B cell (primary cell): ENCODE measurements at regions not wholly inside any gene's neighbourhood (a gene's known extent, or its start where the extent isn't known, plus 50 kb on each side); places are given as distances from the start of the nearest gene placed in this dataset.

ENCODE experiments used
- ATAC-seq: fragments of 200-7000 bp; cut with Tn5 transposase; one replicate; pipeline ENCODE4 v1.10.0; 2021; ENCODE audit warnings: low read depth, mild to moderate bottlenecking, moderate number of reproducible peaks, moderate library complexity
- CTCF ChIA-PET: fragments of 350-600 bp; sonication (Branson Sonifier 250); formaldehyde crosslinking; loops from one replicate; lab custom pipeline; 2021; ENCODE audit warnings: antibody characterized with exemption, inconsistent platforms; lab: Charles Lee
- POLR2A ChIA-PET: fragments of 350-600 bp; sonication (Branson Sonifier 250); formaldehyde crosslinking; loops from one replicate; lab custom pipeline; 2021; ENCODE audit warnings: antibody characterized with exemption; lab: Charles Lee
- DNase-seq: peaks from one replicate; pipeline ENCODE4 v3.0.0; 2013
- H2AFZ ChIP-seq: 2 replicates; pipeline ENCODE4 v1.6.1; 2012; ENCODE audit warnings: mild to moderate bottlenecking, low read depth, low read length; ENCODE audit not compliant: insufficient read depth, poor library complexity, severe bottlenecking
- H3K27ac ChIP-seq, 2 donors: 1 replicate in 1 of 2; 2 replicates in 1 of 2; pipeline ENCODE4 v1.5.1; 2012 to 2013; ENCODE audit warnings: low read length in 2 of 2, mild to moderate bottlenecking in 2 of 2, moderate library complexity in 1 of 2
- H3K27me3 ChIP-seq, 4 experiments: fragments of 200-600 bp in 1 of 4; sonication (generic) in 1 of 4; replicated peaks in 1 of 4; 1 replicate in 2 of 4; 2 replicates in 2 of 4; pipeline versions ENCODE4 v1.6.1 to v1.7.0; 2013 to 2016; ENCODE audit warnings: low read length in 3 of 4, mild to moderate bottlenecking in 2 of 4, mixed read lengths in 1 of 4, moderate library complexity in 1 of 4; ENCODE audit not compliant: insufficient read depth in 4 of 4, control insufficient read depth in 3 of 4; ENCODE audit errors: control extremely low read depth in 1 of 4
- H3K36me3 ChIP-seq, 2 experiments: replicated peaks in 1 of 2; 1 replicate in 1 of 2; 2 replicates in 1 of 2; pipeline versions ENCODE4 v1.6.1 to v1.7.1; 2013; ENCODE audit warnings: low read length in 1 of 2; ENCODE audit not compliant: insufficient read depth in 2 of 2, control insufficient read depth in 1 of 2; ENCODE audit errors: control extremely low read depth in 1 of 2, extremely low read depth in 1 of 2
- H3K4me1 ChIP-seq, 2 donors: fragments of 200-600 bp in 1 of 2; sonication (generic) in 1 of 2; 1 replicate in 1 of 2; 2 replicates in 1 of 2; pipeline versions ENCODE4 v1.5.1 to v1.6.1; 2013 to 2017; ENCODE audit warnings: low read length in 2 of 2; ENCODE audit not compliant: control insufficient read depth in 2 of 2, insufficient read depth in 2 of 2
- H3K4me2 ChIP-seq: replicated peaks from 2 replicates; pipeline ENCODE3; 2012; ENCODE audit warnings: mild to moderate bottlenecking, low read depth, low read length; ENCODE audit not compliant: poor library complexity, severe bottlenecking
- H3K4me3 ChIP-seq, 5 experiments: fragments of 200-600 bp in 1 of 5; sonication (generic) in 1 of 5; 1 replicate in 3 of 5; 2 replicates in 2 of 5; pipeline versions ENCODE4 v1.5.1 to v1.7.0; 2011 to 2016; ENCODE audit warnings: low read length in 4 of 5, mild to moderate bottlenecking in 4 of 5, low read depth in 2 of 5, control low read depth in 1 of 5, moderate library complexity in 1 of 5; ENCODE audit not compliant: insufficient read depth in 1 of 5; ENCODE audit errors: control extremely low read depth in 1 of 5, extremely low read depth in 1 of 5
- H3K79me2 ChIP-seq: fragments of 200-600 bp; sonication (generic); one replicate; pipeline ENCODE4 v1.6.0; 2016; ENCODE audit warnings: low read length; ENCODE audit not compliant: control insufficient read depth, insufficient read depth
- H3K9ac ChIP-seq: fragments of 200-600 bp; sonication (generic); 2 replicates; pipeline ENCODE4 v1.6.1; 2017; ENCODE audit warnings: mild to moderate bottlenecking, low read length, moderate library complexity
- H3K9me3 ChIP-seq, 3 donors: one replicate each; pipeline versions ENCODE4 v1.6.1 to v1.7.1; 2013; ENCODE audit warnings: low read length in 2 of 3; ENCODE audit not compliant: control insufficient read depth in 2 of 3, insufficient read depth in 1 of 3; ENCODE audit errors: control extremely low read depth in 1 of 3
- H4K20me1 ChIP-seq: 2 replicates; pipeline ENCODE4 v1.6.0; 2012; ENCODE audit warnings: mild to moderate bottlenecking, low read length; ENCODE audit not compliant: insufficient read depth, control insufficient read depth, poor library complexity, severe bottlenecking
- H3K27ac Mint-ChIP-seq: one replicate; pipeline ENCODE4 v1.8.0; 2021; ENCODE audit warnings: mixed read lengths
- H3K27me3 Mint-ChIP-seq: one replicate; pipeline ENCODE4 v1.8.0; 2021; ENCODE audit warnings: mixed read lengths
- H3K4me1 Mint-ChIP-seq: one replicate; pipeline ENCODE4 v1.8.0; 2021; ENCODE audit warnings: mixed read lengths
- H3K4me3 Mint-ChIP-seq: one replicate; pipeline ENCODE4 v1.8.0; 2021; ENCODE audit warnings: mixed read lengths
- H3K9me3 Mint-ChIP-seq: one replicate; pipeline ENCODE4 v1.8.0; 2022; ENCODE audit warnings: mixed read lengths; ENCODE audit not compliant: insufficient read depth
- CTCF ChIP-seq: fragments of 200-600 bp; IDR thresholded peaks from one replicate; pipeline ENCODE4 v1.8.0; 2022; ENCODE audit warnings: antibody characterized with exemption, mild to moderate bottlenecking
- EZH2 ChIP-seq: IDR thresholded peaks from 2 replicates; pipeline ENCODE4 v1.6.1; 2012; ENCODE audit warnings: borderline replicate concordance, low read depth, mild to moderate bottlenecking, moderate library complexity, low read length; ENCODE audit not compliant: insufficient read depth, poor library complexity, severe bottlenecking
- WGBS: methylation state at CpG from one replicate; pipeline ENCODE4 v1.1.5; 2013; ENCODE audit warnings: missing lambda C conversion rate; ENCODE audit not compliant: insufficient coverage; 5-methylcytosine and 5-hydroxymethylcytosine counted together
- intact Hi-C: fragments of 100-400 bp; cut with micrococcal nuclease; formaldehyde crosslinking; loops from one replicate; pipeline ENCODE4 v1.10.0; 2022

GRCh38 chr5:174839196-174839595 lies 114.8 kb downstream of the MSX2 start:
- no peak overlapping the region for H2AFZ ChIP-seq
- ChIA-PET POLR2A (no interaction called here), CTCF (no interaction called here)
- no peaks in the 10 kb centered on the region for H3K79me2 ChIP-seq
- no peak overlapping the region for H3K27ac Mint-ChIP-seq
- ATAC-seq (no peak), DNase-seq (no peak)
- H3K27ac ChIP-seq, result no peak overlapping the region
- no peaks in the 10 kb centered on the region for H3K27me3 ChIP-seq
- H3K27me3 Mint-ChIP-seq, result no peaks in the 10 kb centered on the region
- no peak overlapping the region for H3K9ac ChIP-seq
- WGBS, result no CpG with 5 or more reads among the region's 1 CpG
- TF ChIP-seq EZH2 (no peak), CTCF (no peak)
- no peaks in the 10 kb centered on the region for H4K20me1 ChIP-seq
- intact Hi-C loops, result no loop called here
- H3K9me3 ChIP-seq, result peaks cover 0 to 2% (median 0%) of the 10 kb centered on the region in 3 donors
- H3K4me1 ChIP-seq, result no peaks in the 10 kb centered on the region
- H3K9me3 Mint-ChIP-seq, result no peaks in the 10 kb centered on the region
- no peak overlapping the region for H3K4me2 ChIP-seq
- no peaks in the 10 kb centered on the region for H3K36me3 ChIP-seq
- no peaks in the 10 kb centered on the region for H3K4me1 Mint-ChIP-seq
- H3K4me3 Mint-ChIP-seq, result no peak overlapping the region
- no peak overlapping the region for H3K4me3 ChIP-seq

- H3K4me3 ChIP-seq, result no peak overlapping the region
- ChIA-PET CTCF (no interaction called here), POLR2A (no interaction called here)
- 25% methylated on average over 4 of the region's 8 CpGs for WGBS
- Mint-ChIP-seq H3K4me3 (no peak overlapping the region), H3K4me1 (no peaks in the 10 kb centered on the region), H3K27me3 (no peaks in the 10 kb centered on the region), H3K27ac (no peak overlapping the region), H3K9me3 (no peaks in the 10 kb centered on the region)
- TF ChIP-seq EZH2, result no peak
- no peak for TF ChIP-seq CTCF
- H3K27me3 ChIP-seq, result no peaks in the 10 kb centered on the region
- ATAC-seq (no peak), DNase-seq (no peak)
- H3K9me3 ChIP-seq, result peaks cover 0 to 2% (median 0%) of the 10 kb centered on the region in 3 donors
- H2AFZ ChIP-seq, result no peak overlapping the region
- no peak overlapping the region for H3K27ac ChIP-seq
- H4K20me1 ChIP-seq, result no peaks in the 10 kb centered on the region
- H3K9ac ChIP-seq, result no peak overlapping the region
- H3K79me2 ChIP-seq, result no peaks in the 10 kb centered on the region
- H3K36me3 ChIP-seq, result no peaks in the 10 kb centered on the region
- intact Hi-C loops, result no loop called here
- H3K4me2 ChIP-seq, result no peak overlapping the region
- no peaks in the 10 kb centered on the region for H3K4me1 ChIP-seq
Measured at GRCh38 chr5:174837919-174838902, 113.8 kb downstream of the MSX2 start.
